Uterus (tissue), 3 donors: ENCODE measurements at regions not wholly inside any gene's neighbourhood (a gene's known extent, or its start where the extent isn't known, plus 50 kb on each side); places are given as distances from the start of the nearest gene placed in this dataset.

Source experiments
- DNase-seq, 2 donors: peaks; one replicate each; pipeline ENCODE4 v3.0.0-alpha.2; 2019 to 2020
- H3K27ac ChIP-seq, 2 donors: fragments of 200-600 bp; sonication (generic); 1 replicate in 1 of 2; 2 replicates in 1 of 2; pipeline ENCODE4 v1.5.1; 2016 to 2018
- H3K27me3 ChIP-seq, 2 donors: fragments of 200-600 bp; sonication (generic); one replicate each; pipeline ENCODE4 v1.5.1; 2018 to 2019; ENCODE audit warnings: control low read depth in 1 of 2
- H3K36me3 ChIP-seq, 2 donors: fragments of 200-600 bp; sonication (generic); one replicate each; pipeline ENCODE4 v1.5.1; 2019; ENCODE audit warnings: control low read depth in 1 of 2
- H3K4me1 ChIP-seq, 2 donors: fragments of 200-600 bp; sonication (generic); one replicate each; pipeline ENCODE4 v1.5.1; 2018 to 2019; ENCODE audit warnings: control low read depth in 1 of 2
- H3K4me3 ChIP-seq, 2 donors: fragments of 200-600 bp; sonication (generic); 1 replicate in 1 of 2; 2 replicates in 1 of 2; pipeline ENCODE4 v1.5.1; 2018 to 2019; ENCODE audit warnings: mild to moderate bottlenecking in 1 of 2
- H3K9me3 ChIP-seq, 2 donors: fragments of 200-600 bp; sonication (generic); one replicate each; pipeline ENCODE4 v1.5.1; 2019; ENCODE audit warnings: control low read depth in 1 of 2
- POLR2A ChIP-seq, 2 donors: fragments of 450-650 bp; IDR thresholded peaks; one replicate each; pipeline ENCODE4 v1.6.1; 2016; ENCODE audit warnings: antibody characterized with exemption in 2 of 2, mild to moderate bottlenecking in 1 of 2, moderate library complexity in 1 of 2
- intact Hi-C: fragments of 100-400 bp; cut with DNase I; formaldehyde crosslinking; loops from one replicate; pipeline ENCODE4 v1.15.1; 2023; ENCODE audit warnings: low total_unique reads
- TF ChIP-seq, protein P1 (sequence below), 4 experiments: fragments of 200-600 bp in 2 of 4; fragments of 450-650 bp in 2 of 4; sonication (generic) in 2 of 4; IDR thresholded peaks; one replicate each; pipeline ENCODE4 v1.5.1; 2016 to 2019; ENCODE audit warnings: antibody characterized with exemption in 4 of 4, mild to moderate bottlenecking in 2 of 4, moderate library complexity in 1 of 4
- donor health status: DM: yes; HTN: yes; CAD: no.

DNA sequence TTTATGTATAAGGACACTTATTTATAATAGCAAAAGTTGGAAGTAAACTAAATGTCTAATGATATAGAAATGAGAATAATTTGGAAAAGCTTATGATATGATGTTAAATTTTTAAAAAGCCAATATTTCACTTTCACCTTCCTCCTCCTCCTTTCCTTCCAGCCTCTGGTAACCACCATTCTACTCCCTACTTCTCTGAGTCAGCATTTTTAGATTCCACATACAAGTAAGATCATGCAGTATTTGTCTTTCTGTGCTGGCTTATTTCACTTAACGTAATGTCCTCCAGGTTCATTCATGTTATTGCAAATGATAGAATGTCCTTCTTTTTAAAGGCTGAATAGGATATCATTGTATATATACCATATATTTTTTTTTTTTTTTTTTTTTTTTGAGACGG is 180.2 kb downstream of the RNF144B start:
- Histone ChIP-seq H3K4me1 (no peaks in the 10 kb centered on the region), H3K36me3 (no peaks in the 10 kb centered on the region), H3K9me3 (no peaks in the 10 kb centered on the region), H3K4me3 (no peak overlapping the region), H3K27ac (no peak overlapping the region), H3K27me3 (no peaks in the 10 kb centered on the region)
- no peak for TF ChIP-seq POLR2A (IDR thresholded peaks at IDR 0.05)
- TF ChIP-seq, protein P1, sequence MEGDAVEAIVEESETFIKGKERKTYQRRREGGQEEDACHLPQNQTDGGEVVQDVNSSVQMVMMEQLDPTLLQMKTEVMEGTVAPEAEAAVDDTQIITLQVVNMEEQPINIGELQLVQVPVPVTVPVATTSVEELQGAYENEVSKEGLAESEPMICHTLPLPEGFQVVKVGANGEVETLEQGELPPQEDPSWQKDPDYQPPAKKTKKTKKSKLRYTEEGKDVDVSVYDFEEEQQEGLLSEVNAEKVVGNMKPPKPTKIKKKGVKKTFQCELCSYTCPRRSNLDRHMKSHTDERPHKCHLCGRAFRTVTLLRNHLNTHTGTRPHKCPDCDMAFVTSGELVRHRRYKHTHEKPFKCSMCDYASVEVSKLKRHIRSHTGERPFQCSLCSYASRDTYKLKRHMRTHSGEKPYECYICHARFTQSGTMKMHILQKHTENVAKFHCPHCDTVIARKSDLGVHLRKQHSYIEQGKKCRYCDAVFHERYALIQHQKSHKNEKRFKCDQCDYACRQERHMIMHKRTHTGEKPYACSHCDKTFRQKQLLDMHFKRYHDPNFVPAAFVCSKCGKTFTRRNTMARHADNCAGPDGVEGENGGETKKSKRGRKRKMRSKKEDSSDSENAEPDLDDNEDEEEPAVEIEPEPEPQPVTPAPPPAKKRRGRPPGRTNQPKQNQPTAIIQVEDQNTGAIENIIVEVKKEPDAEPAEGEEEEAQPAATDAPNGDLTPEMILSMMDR (IDR thresholded peaks at IDR 0.05), result no peak
- DNase-seq, result no peak
- intact Hi-C loops, result no loop called here

- TF ChIP-seq POLR2A (IDR thresholded peaks at IDR 0.05), result no peak
- TF ChIP-seq, protein P1 (IDR thresholded peaks at IDR 0.05), result no peak
- no peaks in the 10 kb centered on the region for H3K27me3 ChIP-seq
- no peak for DNase-seq
- no peaks in the 10 kb centered on the region for H3K4me1 ChIP-seq
- no peak overlapping the region for H3K4me3 ChIP-seq
- no peaks in the 10 kb centered on the region for H3K36me3 ChIP-seq
- H3K27ac ChIP-seq, result no peak overlapping the region
- intact Hi-C loops, result no loop called here
- H3K9me3 ChIP-seq, result no peaks in the 10 kb centered on the region
Measured at GRCh38 chr6:18577491-18577890, 190.3 kb downstream of the RNF144B start.

DNA sequence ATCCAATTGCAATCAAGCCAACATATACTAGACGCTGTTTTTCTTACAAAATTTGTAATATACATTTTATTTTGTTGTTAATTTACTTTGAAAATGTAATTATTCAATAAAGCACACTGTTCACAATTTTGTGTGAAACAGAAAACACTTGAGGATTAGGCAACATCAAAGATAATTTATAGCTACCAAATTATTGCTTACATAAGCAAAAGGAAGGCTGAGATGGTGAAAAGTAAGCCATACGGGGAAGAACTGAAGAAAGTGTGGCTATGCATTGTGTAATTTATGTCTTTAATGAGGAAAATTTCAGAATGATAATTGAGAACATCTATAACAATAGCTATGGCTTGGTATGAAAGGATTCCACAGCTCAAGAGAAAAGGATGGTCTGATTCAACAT is 192.0 kb downstream of the RNF144B start:
- Histone ChIP-seq H3K4me1 (no peaks in the 10 kb centered on the region), H3K27ac (no peak overlapping the region), H3K9me3 (no peaks in the 10 kb centered on the region), H3K4me3 (no peak overlapping the region), H3K27me3 (no peaks in the 10 kb centered on the region), H3K36me3 (no peaks in the 10 kb centered on the region)
- TF ChIP-seq, protein P1 (IDR thresholded peaks at IDR 0.05), result no peak
- TF ChIP-seq POLR2A (IDR thresholded peaks at IDR 0.05), result no peak
- DNase-seq, result no peak
- intact Hi-C loops, result no loop called here

GRCh38 chr6:18579869-18580268 is 192.7 kb downstream of the RNF144B start:
- no peak for TF ChIP-seq POLR2A (IDR thresholded peaks at IDR 0.05)
- no peaks in the 10 kb centered on the region for H3K36me3 ChIP-seq
- H3K27me3 ChIP-seq, result no peaks in the 10 kb centered on the region
- intact Hi-C loops, result no loop called here
- no peak overlapping the region for H3K27ac ChIP-seq
- H3K4me3 ChIP-seq, result no peak overlapping the region
- H3K4me1 ChIP-seq, result no peaks in the 10 kb centered on the region
- no peaks in the 10 kb centered on the region for H3K9me3 ChIP-seq
- DNase-seq, result no peak

GRCh38 chr6:18584372-18584771 is 197.2 kb downstream of the RNF144B start:
- no peaks in the 10 kb centered on the region for H3K4me1 ChIP-seq
- TF ChIP-seq, protein P1 (IDR thresholded peaks at IDR 0.05), result no peak
- TF ChIP-seq POLR2A (IDR thresholded peaks at IDR 0.05), result no peak
- H3K36me3 ChIP-seq, result no peaks in the 10 kb centered on the region
- no peak for DNase-seq
- no peaks in the 10 kb centered on the region for H3K9me3 ChIP-seq
- H3K4me3 ChIP-seq, result no peak overlapping the region
- intact Hi-C loops, result no loop called here
- H3K27me3 ChIP-seq, result no peaks in the 10 kb centered on the region
- no peak overlapping the region for H3K27ac ChIP-seq

- DNase-seq, result no peak
- Histone ChIP-seq H3K27me3 (no peaks in the 10 kb centered on the region), H3K4me3 (no peak overlapping the region), H3K9me3 (no peaks in the 10 kb centered on the region), H3K4me1 (no peaks in the 10 kb centered on the region), H3K27ac (no peak overlapping the region), H3K36me3 (no peaks in the 10 kb centered on the region)
- no peak for TF ChIP-seq POLR2A (IDR thresholded peaks at IDR 0.05)
- TF ChIP-seq, protein P1 (IDR thresholded peaks at IDR 0.05), result no peak
- intact Hi-C loops, result no loop called here
Measured at GRCh38 chr6:18585032-18585573, 198.0 kb downstream of the RNF144B start.
